ENCODE measurements at regions not wholly inside any gene's neighbourhood (a gene's known extent, or its start where the extent isn't known, plus 50 kb on each side); places are given as distances from the start of the nearest gene placed in this dataset.
"Not testable (repeated sequence)": the region's sequence is repeated elsewhere in the genome, so short reads cannot be mapped to it uniquely, and the experiment has no call there.

- no peak for DNase-seq
Measured at GRCh38 chr13:104979281-104980030, 1556.0 kb downstream of the EFNB2 start.

DNA sequence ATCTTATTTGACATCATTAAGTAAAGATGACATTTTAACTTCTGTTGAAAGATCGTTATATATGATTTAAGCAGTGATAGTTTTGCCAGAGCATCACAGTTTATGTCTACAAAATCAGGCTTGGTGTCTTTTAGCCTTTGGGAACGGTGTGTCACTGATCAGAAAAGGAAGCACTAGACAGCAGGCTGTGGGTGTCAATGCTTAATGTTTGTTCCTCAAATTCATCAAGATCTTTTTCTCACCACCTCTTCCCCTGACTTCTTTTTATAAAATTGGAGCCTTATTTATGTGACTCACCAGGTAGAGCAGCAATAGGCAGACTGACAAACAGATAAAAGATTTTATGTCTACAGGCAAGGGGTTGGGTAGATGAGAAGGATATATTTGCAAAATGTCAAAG lies 1558.5 kb downstream of the EFNB2 start:
- DNase-seq, result no peak

DNA sequence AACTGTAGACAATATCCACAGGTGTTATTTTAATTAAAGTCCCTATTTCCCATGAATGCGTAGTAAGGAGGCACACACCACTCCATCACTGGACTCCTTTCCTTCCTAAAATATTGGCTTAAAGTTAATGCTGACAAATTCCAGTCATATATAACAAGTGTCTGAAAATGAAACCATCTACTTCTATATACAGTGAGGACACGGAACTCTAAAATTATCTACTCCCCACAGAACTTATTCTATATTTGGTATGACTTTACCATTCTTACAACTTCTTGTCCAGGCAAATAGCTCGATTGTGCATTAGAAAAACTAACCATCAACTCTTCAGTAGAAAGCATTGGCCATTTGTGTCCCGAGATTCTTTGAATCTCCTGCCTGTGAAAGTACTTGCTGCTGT lies 1560.2 kb downstream of the EFNB2 start:
- no peak for DNase-seq

DNA sequence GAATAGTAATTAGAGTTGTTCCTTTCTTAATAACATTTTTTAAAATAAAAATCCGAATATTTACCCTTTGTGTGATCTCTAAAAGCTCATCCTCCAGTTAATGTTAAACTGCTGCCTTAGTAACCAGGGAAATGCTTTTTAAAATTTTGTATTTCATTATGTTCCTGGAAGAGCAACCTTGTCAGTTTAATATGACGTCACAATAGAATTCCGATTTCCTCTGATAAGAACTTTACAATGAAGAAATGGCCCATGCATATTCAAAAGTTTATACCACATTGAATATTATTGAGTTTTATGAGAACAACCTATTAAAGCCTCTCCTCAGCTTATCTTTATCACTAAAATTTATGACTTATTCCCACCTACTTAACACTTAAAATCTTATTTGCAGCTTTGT lies 1566.6 kb downstream of the EFNB2 start:
- DNase-seq, result no peak

- DNase-seq, result no peak
Measured at GRCh38 chr13:104967836-104968630, 1567.4 kb downstream of the EFNB2 start.

- no peak for DNase-seq
Measured at GRCh38 chr13:104967376-104967775, 1568.1 kb downstream of the EFNB2 start.

DNA sequence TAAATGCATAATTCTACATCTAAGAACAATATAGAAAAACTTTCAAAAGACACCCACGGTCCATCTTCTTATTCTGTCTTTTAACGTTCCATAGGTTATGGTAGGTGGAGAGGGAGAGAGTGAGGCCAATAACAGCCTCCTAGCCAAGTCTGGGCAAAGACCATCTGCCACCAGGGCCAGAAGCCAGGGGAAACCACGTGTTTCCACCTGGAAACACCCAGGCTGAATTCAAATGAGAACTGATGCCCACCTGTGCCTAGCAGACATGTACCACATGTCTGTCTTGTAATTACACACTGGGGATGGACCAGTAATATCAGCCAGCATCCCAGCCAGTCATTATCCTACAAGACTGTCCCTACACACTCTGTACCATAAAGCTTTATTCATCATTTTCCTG lies 1573.1 kb downstream of the EFNB2 start:
- no peak for DNase-seq

GRCh38 chr13:104961246-104961645 lies 1574.2 kb downstream of the EFNB2 start:
- DNase-seq, result no peak

GRCh38 chr13:104954210-104954609 lies 1581.3 kb downstream of the EFNB2 start:
- DNase-seq, result no peak

GRCh38 chr13:104953588-104953987 lies 1581.9 kb downstream of the EFNB2 start:
- DNase-seq, result no peak

DNA sequence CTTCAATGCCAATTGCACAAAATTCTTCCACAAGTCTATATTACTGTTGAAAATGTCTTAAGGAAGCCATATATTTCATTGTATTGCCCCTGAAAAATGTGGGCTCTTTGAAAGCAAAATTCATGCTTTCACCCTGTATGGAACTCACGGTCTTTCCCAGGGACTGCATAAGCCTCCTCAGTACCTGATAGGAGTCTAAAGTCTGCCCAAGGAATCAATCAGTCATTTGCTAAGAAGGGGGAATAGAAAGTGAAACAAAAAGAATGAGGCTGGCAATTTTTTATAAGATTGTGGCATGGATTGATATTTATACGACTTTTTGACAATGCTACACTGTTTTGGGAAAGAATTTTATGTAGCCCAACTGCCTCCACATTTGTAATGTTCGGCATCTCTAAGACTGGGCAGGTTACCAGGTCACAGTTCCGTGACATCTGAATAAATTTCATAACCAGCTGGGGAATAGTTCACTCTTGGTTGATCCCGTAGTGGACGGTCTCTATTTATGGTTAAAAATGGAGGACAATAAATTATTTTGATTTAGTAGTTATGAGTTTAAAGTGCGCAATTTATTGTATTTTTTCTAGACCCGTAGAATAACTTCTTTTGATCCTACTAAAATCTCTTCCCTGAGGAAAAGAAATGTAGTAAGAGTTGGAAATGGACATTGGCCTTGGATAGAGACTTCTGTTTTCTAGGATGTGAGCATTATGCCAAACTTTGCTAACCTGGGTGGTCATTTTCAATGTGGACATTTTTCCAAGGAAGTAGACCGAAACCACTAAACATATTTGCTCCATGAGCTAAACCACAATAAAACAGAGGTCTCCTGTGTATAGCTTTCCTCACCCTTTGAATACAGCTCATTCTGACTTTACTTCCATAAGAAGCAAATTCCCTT lies 1585.4 kb downstream of the EFNB2 start:
- DNase-seq, result no peak

DNA sequence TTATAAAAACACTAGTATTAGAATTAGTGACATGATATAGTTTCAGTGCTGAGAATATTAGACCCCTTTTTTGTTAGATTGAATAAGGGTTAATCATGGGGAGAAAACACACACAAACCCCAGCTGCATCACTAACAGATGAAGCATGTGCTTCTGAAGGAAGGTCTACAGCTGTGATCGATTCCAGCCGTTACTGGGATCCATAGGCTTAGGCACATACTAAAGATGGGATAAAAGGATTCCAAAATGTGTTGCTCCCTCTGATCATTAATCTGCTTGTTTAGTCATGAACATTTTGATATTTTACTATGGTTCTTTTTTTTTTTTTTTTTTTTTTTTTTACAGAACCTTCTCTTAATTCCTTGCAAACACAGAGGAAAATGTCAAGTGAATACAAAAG lies 1591.3 kb downstream of the EFNB2 start:
- DNase-seq, result no peak

GRCh38 chr13:104943331-104943730 lies 1592.1 kb downstream of the EFNB2 start:
- DNase-seq, result no peak

DNA sequence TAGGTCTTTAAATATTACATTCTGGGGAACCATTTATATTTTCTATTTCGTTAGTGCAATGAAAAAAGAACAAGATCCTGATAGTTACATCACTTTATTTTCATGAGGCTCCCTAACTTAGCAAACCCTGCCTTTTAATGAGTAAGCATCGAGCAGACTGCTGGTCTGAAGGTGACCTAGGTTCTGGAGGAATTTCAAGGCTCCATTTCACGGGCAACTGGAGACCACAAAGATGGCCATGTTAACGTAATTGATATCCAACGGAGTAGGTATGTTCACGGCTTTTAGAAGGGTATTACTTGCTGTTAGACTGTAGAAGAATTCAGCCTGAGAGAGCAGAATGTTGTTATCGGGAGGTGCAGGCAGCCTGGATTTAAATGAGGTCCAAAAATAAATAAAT lies 1597.6 kb downstream of the EFNB2 start:
- DNase-seq, result no peak

- DNase-seq, result no peak
Measured at GRCh38 chr13:104936304-104936703, 1599.2 kb downstream of the EFNB2 start.

GRCh38 chr13:104920513-104920912 lies 1614.9 kb downstream of the EFNB2 start:
- DNase-seq, result not testable (repeated sequence)

DNA sequence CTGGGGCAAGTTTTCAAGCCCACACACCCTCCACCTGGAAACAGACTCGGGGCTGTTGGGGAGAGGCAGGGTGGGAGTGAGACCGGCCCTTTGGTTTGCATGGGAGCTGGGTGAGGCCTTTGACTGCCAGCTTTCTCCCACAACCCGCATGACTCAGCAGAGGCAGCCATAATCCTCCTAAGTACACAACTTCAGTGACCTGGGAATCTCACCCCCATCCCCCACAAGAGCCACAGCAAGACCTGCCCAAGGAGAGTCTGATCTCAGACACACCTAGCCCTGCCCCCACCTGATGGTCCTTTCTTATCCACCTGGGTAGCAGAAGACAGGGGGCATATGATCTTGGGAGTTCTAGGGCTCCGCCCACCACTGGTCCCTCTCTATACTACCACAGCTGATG lies 1615.4 kb downstream of the EFNB2 start:
- DNase-seq, result no peak

DNA sequence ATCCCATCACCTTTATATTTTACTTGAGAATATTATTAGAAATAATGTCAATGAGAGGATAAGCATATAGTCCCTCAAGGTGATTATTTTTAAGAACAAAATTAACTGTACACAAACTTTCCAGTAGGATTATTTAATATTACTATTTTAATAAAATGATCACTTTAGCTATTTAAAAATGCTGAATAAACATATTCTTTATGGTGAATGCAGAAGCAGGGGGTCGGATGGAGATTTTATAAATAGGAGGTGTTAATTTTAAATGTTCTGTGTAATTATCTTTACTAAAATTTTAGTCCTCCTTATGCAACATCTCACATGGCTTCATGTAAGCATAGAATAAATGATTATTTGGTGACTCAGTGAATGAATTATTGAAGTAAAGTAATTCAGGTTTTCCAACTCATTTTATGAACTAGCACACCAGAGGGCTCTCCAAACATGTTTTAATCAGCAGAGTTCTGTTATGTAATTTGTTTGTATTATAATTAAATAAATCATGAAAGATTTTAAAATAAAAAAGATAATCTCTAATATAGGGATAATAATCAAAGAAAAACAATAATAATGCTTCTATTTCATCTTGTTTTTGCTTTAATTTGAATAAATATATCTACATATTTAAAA lies 1635.2 kb downstream of the EFNB2 start:
- no peak for DNase-seq

DNA sequence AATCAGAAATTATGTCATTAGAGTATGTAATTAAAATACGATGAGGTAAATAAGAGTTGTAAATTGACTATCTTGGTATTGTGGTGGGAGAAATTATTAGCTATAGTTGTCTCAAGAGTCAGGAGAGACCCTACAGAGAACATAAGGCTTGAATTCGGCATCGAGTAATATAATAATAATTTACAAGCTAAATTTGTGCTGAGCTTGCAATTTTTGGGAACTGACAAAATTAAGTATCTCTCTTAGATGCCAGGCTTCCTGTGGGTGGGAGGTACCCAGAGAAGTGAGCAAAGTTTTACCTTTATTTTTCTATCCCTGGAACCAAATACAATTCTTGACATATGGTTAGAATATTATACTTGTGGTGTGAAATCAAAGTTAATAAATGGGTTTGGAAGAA lies 1637.0 kb downstream of the EFNB2 start:
- DNase-seq, result no peak

DNA sequence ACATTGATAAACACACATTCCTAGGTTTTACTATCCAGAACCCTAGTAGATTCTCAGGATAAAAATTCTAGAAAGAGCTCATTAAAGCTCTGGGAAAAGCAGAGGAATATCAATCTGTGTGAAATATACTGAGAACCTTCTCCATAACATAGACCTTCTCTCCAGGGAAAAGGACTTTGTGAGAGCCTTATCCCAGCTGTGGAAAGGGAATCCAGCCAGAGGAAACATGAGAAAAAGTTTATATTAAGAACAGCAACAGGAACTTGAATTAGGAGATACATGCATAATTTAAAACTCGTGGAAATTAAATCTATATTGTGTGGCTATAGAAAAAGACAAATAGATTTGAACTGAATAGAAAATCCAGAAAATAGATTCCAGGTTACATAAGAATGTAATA lies 1639.9 kb downstream of the EFNB2 start:
- DNase-seq, result no peak

DNA sequence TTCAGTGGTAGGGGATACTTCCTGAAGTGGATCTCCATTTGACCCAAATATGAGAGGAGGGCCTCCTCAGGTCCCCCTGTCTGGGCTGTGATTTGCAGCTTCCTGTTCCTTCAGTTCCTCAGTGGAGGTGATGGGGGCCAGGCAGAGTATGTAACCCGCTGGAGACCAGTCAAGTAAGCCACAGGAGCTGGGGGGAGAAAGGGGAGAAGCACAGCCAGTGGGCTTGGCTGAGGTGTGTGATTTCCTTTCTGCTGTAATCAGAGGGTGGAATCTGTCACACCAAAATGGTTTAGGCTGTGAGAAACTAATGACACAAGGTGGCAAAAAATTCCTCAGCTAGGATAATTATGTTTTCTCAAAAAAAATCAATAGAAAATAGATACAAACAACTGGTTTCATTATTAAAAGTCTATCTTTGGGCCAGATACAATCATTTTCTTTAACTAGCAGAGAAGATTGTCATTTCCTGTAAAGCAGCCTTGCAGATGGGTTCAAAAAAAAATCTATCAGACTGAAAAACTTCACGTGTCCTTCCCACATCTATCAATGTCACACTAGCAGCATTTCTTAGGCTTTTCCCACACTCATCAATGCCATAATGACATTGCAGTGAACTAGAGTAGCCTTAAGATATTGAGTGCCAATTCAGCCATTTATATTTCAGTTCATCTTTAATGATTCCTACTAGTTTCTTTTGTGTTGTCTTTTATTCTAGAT lies 1660.3 kb downstream of the EFNB2 start:
- DNase-seq, result no peak

DNA sequence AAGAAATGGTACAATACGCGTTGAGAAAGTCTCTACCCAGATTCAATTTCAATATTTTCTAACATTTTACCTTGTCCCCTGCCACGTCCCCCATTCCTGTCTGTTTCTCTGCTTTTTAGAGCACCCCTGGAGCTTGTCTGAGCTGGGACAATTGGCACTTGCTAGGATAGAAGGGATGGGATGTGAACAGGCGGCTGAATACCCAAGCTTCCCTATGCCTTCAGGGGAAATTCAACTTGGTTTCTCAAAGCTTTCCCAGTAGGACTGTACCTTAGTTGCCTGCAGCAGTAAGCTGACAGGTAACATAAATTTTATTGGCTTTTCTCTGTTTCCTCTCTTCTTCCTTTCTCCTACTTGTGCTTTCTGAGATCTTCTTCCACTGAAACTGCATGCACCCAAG lies 1663.3 kb downstream of the EFNB2 start:
- no peak for DNase-seq
